ENCODE measurements at regions not wholly inside any gene's neighbourhood (a gene's known extent, or its start where the extent isn't known, plus 50 kb on each side); places are given as distances from the start of the nearest gene placed in this dataset.

DNA sequence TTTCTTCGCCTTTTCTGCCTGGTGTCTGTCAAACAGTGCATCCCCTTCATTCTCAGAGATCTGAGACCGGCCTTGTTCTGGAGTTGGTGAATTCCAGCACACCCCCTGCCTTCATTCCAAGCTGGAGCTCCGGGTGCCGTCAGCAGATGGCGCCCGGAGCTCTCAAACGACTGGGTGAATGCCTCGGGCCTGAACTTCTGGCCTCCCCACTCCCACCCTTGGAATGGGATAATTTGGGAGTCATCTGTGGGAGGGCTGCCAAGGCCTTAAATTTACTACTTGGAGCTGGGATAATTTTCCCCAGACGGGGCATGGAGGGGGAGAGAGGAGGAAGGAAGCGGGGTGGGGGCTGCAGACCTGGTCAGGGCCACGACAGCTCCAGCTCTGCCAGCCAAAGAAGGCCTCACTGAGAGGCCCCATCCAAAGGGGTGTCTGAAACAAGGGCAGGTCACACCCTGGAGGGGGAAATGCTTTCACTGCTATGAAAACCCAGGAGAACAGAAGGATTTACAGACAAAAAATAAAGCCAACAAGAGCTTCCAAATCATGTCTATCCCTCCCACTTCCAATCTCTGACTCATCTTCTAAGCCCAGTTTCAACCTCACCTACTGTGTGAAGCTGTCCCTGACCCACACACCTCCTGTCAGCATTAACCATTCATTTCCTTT, 187.9 kb downstream of the OPA1 start:
- DNase-seq = no peak

DNA sequence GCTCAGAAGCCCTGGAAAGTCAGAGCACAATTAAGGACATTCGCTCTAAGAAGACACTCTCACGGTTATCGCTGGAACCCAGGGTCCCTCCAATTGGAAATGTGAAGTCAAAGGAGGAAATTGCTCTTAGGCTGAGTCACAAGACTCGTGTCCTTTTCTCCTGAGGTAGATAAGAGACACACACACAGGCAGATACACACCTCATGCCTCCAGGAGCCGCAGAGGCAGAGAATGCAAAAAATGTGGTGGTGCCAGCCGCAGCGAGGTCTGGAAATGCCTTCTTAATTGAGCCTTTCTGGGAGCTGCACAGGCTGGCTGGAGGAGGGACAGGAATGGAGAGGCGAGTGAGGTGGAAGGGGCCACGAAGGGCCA, 189.3 kb downstream of the OPA1 start:
- DNase-seq = no peak

DNA sequence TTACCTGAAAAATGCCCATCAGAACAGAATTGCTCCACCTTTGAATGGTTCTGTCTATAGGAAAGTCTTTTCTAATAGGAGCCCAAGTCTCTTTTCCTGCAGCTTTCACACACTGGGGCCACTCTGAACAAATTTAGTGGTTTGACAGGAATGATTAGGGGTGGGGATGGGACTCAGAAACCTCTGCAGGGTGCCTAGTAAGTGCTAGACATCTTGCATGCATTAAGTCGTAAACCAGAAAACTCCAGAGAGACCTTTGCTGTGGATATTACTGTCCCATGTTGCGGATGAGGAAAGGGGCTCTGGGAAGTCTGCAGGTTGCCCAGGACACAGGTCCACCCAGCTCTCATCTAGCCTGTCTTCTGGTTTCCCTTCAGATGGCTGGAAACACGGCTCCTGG, 189.7 kb downstream of the OPA1 start:
- no peak for DNase-seq

DNA sequence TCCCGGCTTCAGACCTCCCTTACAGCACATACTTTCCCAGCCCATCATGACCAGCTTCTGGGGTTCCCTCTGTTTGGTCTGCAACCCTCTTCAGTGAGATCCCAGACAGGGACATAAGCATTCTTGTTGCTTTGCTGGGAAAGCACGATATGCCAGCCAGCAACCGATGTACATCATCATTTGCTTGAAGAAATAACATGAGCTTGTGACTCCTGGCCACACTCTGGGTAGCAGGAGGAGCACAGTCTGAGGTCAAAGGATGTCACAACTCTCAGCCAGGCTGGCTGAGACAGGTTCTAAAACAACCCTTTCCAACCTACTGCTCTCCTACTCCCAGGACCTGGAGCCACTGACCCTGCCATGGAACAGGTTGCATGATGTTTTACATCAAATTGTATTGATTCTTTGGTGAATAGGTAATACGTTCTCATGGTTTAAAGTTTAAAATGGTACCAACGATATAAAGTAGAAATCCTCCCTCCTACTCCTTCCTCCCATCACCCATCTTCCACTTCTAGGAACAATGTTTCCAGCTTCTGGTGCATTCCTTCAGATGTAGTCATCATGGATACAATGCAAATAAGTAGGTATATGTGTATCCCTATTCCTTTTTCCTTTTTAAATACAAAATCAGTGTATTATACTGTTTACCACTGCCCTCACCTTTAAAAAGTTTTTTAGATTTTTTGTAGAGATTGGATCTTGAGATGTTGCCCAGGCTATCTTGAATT, 190.3 kb downstream of the OPA1 start:
- no peak for DNase-seq

DNA sequence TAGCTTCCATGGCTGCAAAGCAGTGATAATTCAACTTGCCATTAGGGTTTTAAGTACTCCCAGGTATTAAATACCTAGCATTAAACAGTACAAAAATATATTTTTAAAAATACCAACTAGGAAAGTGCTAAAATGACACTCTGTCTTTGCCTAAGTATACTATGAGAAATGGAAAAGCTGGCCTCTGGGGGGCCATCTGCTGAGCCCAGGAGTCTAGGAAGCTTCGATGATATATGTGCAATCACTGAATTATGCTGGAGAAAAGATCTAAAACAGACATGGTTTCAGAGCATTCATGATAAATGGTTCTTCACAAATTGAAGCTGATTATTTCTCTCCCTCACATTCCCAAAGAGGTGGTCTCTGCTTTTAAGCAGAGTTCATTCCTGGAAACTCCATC, 191.8 kb downstream of the OPA1 start:
- DNase-seq = no peak

DNA sequence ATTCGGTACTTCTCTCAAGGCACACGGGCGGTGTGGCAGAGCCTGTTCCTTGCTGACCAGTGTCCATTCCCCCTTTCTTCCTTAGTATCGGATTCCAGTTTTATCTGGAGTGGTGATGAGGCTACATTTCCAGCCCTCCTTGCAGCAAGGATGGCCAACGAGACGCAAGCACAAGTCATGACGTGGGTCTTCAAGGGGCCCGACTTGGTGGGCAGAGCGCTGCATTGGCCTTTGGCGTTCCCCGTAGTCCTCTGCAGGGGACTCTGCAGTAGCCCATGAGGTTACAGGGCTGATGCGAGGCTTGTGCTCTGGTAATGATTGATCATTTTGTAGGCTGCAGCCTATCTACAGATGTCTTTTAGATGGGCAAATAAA, 194.5 kb downstream of the OPA1 start:
- no peak for DNase-seq

DNA sequence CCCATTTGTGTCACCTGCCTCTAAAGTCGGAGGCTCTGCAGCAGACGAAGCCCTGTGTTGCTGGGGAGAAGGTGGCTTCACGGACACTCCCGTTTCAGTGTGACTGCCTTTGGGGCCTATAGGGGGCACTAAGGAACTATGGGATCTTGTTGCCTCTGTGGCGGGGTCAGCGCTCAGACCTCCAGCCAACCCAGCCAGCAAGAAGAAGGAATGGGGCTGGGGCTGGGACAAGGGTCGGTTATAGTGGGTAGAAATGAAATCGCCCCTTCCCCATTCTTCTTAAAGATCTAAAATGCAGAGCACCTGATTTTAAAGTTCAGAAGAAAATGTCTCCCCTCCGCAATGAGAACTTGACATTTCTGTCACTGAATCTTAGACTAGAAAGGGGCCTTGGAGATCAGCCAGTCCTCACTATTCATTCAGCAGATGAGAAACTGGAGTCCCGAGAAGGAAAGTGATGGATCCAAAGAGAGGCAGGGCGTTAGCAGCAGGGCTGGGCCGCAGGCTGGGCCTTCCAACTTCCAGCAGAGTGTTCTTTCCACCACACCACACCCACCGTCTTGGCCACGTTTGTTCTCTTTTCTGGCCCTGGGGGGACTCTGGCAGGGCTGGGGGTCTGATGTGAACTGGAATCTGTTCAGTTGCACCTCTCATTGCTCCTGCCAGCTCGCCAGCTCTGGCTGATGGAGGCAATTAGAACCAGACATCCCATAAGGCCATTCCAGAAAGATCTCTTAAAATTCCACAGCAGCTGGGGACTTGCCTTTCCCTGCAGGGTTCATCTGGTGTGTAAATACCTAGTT, 195.4 kb downstream of the OPA1 start:
- DNase-seq = peak; percentile 39

DNA sequence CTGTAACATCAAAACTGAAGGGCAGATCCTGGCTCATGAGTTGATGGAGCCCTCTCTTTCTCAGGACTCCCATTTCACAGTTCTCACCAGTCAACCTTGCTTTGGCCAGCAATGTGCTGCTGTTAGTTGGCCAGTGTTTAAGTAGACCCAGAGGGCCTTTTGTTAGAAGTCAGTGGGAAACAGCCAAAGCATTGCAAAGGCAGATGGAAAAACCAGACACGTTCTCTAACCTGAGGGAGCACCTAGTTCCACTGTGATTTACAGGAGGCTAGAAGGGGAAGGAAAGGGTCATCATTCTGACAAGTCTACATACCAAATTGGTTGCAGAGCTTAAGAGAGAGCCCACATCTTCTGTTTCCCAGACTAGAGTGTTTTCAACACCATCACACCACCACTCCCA, 196.4 kb downstream of the OPA1 start:
- DNase-seq = no peak

DNA sequence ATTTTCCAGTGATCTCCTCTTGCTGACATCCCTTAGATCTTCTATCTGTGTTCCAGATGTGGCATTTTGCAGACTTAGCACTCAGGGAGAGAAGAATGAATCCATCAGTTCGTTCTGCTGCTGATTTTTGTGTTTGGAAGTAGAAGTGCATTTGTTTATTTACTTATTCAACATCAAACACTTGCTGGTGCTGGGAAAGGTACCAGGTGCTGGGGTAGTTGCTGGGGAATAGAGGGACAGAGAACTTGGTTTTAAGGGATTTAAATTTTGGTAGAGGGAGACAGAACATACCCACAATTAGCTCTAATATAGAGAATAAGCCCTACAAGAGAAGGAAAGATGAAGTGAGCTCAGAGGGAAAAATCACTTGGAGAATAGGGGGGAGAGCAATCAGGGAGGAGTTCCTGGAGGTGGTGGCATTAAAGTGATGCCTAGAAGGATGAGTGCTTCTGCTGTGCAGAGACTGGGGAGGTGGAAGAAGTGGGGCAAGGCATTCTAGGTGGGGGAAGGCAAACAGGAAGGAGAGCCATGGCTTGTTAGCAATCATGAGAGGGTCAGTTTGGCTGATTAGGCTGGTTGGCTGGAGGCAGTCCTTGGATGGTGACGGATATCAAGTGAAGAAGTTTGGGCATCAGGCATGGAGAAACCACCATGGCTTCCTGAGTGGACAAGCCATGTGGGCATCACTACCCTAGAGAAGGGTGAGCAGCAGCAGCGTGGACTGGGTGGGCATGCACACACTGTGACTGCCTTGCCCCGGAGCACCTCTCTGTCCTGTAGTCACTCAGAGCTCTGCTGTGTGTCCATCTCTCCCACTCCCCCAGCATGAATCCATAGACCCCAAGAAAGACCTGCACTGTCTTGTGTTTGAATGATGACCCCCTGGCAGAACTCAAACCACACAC, 197.3 kb downstream of the OPA1 start:
- DNase-seq = no peak

DNA sequence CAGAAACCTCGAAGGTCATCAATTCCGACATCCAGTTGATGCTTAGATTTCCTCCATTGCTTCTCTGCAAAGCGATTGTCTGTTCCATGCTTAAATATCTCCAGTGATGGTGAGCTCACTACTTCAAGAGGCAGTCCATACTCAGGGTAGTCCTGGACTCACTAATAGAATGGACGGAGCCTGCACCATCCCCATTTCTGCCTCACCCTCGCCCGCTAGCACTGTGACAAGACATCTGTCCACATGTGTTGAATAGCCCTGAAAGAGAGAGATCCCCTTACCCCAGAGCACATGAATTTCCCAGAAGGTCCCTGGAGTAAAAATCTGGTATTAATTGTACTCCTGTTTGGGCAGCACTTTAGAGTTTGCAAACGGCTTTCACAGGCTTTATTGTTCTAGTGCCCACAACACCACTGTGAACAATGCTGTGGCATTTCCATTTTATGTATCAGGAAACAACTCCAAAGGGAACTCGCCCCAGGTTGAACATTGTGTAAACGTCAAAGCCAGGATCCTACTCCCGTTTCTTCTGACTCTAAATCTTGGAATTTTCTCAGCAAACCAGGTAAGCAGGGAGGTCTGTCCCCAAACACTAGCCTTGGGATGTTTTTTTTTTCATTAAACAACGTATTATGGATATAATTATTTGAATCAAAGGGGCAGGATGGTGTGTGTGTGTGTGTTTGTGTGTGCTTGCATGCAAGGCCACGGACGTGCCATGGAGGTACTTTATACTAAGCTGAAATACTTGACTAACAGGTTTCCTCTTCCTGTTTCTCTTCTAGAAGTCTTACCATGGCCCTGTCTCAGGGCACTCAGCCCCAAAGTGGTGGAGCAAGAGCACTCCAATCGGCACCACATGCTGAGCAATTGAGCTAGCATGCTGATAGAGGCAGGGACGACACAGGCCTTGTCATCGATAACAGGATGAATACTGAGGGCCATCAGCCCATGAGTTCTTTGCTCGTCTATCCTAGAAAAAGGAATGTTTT, 198.3 kb downstream of the OPA1 start:
- DNase-seq = no peak

DNA sequence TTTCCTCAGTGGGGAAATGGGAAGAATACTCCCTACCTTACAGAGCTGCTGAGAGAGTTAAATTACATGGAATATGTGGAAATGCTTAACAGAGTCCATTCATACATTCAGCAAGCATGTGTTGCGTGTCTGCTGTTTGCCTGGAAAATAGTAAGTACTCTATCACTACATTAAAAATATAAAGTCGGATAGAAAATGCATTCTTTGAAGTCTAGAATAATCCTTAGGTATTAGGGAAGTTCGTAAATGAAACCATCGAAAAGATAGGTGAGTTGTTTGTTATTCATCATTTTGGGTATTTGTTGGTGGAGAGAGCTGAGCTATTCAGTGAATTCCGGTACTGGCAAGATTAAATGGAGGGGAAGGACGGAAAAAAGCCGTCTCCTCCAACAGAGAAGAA, 200.1 kb downstream of the OPA1 start:
- no peak for DNase-seq

DNA sequence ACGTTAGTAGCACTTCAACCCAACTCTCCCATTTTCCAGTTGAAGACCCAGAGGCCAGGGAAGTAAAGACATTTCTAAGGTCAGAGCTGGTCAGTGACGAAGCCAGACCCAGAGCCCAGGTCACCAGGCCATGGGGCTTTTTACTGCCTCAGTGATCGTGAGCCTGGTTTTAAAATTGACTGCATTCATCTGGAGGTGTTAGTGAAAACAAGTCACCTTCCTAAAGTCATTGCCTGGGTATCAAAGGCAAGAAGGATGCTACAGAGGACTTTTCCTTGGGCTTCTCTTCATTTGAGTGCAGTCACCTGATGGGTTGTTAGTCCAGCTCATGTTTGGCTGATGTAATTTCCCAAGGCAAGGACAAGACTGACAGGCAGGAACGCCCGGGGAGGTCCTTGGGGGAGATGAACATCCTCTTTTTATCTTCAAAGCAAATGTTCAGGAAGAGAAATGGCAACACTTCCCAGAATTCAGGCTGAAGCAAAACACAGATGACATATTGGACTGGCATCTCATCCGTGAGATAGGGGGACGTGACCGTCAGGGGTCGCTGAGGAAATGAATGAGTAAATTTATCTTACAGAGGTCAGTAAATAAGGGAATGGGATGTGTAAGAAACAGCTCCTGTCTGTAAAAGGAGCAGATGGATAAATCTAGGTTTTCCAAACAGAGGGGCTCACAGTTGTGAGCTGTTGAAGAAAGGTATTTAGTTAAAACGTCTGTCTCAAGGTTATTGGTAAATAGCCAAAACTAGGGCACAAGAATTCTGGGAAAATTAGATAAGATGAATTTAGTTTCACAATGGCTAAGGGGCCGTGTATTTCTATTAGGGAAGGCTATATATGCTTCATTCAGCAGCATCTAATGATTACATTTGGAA, 201.2 kb downstream of the OPA1 start:
- no peak for DNase-seq

DNA sequence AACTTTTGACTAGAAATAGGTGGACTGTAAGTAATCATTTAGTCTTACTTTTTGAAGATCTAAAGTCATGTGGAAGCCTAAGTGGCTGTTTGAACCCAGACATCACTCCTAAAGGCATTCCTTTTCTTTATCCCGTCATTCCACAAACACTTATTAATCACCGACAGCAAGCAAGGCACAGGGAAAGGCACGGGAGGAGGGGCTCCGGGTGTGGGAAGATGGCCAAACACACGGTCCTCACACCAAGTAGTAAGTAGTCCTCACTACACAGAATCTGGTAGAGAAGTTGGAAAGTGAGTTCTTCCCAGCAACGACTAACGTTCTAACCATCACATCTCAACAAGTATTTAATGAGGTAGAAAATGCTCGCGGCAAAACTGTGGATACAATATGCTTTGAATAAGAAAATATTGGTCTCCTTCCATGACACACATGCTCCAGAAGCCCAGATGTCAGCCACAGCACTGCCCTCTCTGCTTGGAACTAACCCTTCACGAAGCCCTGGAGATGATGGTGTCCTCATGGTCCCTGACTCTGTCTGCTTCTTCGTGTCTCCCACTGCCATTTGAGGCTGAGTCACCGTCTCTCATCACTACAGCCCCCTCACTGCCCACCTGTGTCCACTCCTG, 202.2 kb downstream of the OPA1 start:
- no peak for DNase-seq

DNA sequence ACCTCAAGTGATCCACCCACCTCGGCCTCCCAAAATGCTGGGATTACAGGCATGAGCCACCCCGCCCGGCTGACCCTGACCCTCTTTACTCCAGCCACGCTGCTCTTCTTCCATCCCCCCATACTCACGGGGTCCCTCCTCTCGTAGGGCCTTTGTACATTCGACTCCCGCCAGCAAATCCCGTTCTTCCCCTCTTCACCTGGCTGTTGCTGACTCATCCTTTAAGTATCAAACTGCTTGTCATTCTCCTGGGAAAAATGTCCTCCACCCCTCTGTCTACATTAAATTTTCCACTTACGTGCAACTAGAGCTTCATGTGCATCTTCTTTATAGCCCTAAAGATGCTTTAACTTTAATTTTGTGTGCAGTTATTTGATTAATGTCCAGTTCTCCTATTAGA, 203.1 kb downstream of the OPA1 start:
- no peak for DNase-seq

DNA sequence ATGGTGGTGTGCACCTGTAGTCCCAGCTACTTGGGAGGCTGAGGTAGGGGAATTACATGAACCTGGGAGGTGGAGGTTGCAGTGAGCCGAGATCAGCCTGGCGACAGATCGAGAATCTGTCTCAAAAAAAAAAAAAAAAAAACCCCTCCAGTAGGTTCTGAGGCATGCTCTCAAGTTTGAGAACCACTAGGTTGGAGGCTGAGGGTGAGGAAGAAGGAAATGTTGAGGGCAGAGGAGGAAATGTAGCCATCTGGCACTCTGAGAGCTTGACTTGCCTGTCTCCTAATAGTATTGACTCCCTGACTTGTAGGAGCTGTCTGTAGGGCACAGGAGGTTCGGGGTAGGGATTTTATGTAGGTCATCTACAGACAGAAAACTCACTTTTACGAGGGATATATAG, 204.6 kb downstream of the OPA1 start:
- DNase-seq = no peak

DNA sequence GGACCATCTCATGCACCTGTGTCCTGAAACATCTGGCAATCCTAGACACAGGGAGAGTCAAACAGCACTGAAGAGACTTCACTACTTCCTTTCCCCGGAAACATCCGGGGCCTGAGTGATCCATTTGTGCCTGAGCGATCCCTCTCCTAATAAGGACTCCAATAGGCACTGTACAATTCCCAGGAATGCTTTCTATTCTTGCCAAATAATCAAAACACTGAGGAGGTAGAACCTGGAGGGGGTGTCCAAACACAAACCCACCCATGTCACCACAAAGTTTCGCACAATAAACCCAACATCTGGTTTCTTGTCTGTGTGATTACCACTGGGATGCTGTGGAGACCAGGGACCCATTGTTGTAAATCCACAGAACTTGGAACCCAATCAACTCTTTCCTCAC, 205.0 kb downstream of the OPA1 start:
- no peak for DNase-seq

DNA sequence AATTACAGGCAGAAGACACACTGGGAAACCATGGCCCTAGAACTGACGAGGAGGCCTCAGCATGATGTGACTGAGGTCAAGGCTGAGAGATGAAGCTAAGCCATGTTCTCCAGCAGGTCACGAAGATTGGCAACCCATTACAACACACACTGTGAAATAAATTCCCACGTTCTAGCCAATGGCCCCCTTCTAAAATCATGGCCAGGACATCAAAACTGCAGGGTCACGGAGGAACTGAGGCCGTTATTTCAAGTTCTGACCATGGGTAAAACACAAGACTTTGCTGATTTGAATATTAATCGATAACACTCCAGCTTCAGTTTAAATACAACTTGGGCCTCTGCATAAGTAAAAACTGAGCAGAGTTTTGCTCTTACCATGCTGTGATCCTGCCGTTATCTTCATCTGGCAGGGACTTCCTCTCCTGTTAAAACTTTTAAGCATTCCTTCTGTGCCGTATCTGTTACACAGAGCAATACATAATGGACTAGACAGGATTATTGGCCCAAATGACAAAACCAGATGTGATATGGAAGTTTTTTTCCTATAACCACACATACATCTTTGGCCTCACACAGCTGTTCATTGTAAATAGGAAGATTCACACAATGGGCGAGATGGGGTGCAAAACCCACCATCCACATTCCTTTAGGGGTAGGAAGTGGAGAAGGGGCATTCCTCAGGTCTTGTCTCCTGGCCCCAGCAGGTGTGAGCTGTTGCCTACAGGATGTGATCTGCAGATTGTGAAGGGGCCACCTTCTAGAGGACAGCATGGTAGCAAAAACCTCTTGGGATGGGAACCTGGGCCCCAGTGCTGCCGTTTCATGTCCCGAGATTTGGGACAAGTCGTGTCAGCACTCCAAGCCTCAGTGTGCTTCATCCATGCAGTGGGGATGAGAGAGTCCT, 207.4 kb downstream of the OPA1 start:
- DNase-seq = no peak

DNA sequence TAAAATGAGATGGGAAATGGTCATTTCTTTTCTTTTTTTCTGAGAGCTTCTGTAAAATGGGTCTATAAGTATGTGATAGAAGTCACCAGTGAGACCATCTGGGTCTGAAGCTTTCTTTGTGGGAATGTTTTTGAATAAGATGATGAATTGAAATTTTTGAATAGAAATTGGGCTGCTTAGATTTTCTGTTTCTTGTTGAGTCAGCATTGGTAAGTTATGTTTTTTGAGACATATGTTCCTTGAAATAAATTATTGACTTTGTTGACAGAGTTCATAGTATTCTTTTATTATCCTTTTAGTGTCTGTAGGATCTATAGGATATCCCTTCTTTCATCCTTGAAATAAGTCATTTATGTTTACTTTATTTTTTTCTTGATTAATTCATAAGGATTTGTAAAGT, 208.1 kb downstream of the OPA1 start:
- DNase-seq = no peak

DNA sequence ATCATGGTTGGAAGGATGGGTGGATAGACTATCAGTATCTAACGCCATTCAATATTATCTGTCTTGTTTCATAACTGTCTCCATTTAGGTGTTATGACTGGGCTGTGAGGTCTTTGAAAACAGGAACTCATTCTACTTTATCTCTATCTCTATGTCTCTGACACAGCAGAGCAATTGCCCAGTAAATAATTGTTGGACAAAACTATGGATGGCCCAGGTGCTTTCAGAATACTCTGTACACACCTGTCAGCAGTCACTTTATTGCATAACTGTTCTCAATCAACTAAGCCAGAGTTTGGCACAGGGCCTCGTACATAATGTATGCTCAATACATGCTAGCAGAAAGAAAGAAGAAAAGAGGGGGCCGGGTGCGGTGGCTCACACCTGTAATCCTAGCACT, 210.3 kb downstream of the OPA1 start:
- no peak for DNase-seq

Measured in NCI-H524 treated with DMSO at 0.1 percent for 48 hours (cell line).